ENCODE measurements at regions not wholly inside any gene's neighbourhood (a gene's known extent, or its start where the extent isn't known, plus 50 kb on each side); places are given as distances from the start of the nearest gene placed in this dataset.

DNA sequence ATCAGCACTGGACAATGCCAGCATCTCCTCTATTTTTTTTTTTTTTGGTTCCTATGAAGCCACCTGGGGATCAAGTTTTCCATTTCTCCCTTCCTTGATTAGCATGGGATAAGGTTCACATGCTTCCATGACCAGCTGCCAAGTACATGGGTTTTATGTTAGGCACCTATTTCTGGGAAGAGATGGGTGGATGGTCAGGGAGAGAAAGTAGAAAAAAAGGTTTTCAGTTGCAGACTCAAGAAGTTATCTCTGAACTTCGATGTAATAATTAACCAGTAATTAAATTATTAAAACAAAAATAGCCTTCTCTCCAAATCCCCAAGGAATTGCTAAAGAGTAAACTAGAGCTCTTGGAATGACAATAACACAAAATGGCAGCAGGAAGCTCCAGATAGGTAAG is 164.9 kb upstream of the MAF start:
- ATAC-seq (ENCODE audit: low read depth) (no peak), DNase-seq (no peak)
- no peaks in the 10 kb centered on the region for H3K9me3 Mint-ChIP-seq
- H3K4me3 Mint-ChIP-seq: no peak overlapping the region
- H3K4me1 Mint-ChIP-seq: peaks cover 24% of the 10 kb centered on the region
- TF ChIP-seq, protein P1, sequence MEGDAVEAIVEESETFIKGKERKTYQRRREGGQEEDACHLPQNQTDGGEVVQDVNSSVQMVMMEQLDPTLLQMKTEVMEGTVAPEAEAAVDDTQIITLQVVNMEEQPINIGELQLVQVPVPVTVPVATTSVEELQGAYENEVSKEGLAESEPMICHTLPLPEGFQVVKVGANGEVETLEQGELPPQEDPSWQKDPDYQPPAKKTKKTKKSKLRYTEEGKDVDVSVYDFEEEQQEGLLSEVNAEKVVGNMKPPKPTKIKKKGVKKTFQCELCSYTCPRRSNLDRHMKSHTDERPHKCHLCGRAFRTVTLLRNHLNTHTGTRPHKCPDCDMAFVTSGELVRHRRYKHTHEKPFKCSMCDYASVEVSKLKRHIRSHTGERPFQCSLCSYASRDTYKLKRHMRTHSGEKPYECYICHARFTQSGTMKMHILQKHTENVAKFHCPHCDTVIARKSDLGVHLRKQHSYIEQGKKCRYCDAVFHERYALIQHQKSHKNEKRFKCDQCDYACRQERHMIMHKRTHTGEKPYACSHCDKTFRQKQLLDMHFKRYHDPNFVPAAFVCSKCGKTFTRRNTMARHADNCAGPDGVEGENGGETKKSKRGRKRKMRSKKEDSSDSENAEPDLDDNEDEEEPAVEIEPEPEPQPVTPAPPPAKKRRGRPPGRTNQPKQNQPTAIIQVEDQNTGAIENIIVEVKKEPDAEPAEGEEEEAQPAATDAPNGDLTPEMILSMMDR (IDR thresholded peaks at IDR 0.05): no peak
- ChIA-PET POLR2A (no interaction called here), CTCF (interaction anchor here (0.7 kb wide), 1 partner anchor 920 kb away, joined by 3 read pairs; no protein-coding TSS in a partner anchor)
- H3K27me3 Mint-ChIP-seq: peaks cover 7% of the 10 kb centered on the region
- H3K27ac Mint-ChIP-seq: no peak overlapping the region
- intact Hi-C loops (cut with micrococcal nuclease): no loop called here
- no peaks in the 10 kb centered on the region for H3K36me3 Mint-ChIP-seq (ENCODE audit: low read depth)

DNA sequence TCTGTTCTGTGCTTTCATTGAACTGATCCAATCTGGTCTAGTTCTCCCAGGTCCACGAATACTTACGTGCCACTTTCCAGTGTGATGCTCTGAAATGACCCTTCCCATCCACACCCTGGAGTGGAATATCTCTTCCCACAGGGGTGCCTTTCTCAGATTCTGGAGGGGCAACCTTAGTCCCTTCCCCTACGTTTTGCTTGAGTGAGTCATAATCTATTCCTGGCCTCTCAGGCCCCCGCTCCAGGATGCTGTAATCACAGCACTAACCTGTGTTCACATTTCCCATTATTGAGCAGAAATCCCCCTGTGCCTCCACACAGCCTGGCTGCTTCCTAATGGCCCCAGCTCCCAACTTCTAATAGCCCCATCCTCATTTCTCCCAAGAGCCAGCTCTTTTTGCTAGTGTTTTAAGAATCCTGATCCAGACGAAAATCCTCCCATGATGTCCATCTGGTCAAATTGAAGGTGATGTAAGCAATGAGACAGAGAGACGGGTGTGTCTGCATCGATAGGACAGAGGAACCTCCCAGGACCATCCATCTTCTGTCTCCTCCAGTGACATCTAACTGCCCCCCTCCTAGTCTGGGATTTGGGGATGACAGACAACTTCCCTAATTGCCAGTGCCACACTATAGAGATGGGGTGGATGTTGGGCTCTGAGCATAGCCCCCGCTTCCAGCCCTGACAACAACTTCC is 164.0 kb upstream of the MAF start:
- ATAC-seq (ENCODE audit: low read depth): no peak
- intact Hi-C loops (cut with micrococcal nuclease): no loop called here
- H3K36me3 Mint-ChIP-seq (ENCODE audit: low read depth): no peaks in the 10 kb centered on the region
- TF ChIP-seq, protein P1 (IDR thresholded peaks at IDR 0.05): no peak
- peaks cover 4% of the 10 kb centered on the region for H3K27me3 Mint-ChIP-seq
- H3K4me3 Mint-ChIP-seq: no peak overlapping the region
- peaks cover 18% of the 10 kb centered on the region for H3K4me1 Mint-ChIP-seq
- no peak for DNase-seq
- no peak overlapping the region for H3K27ac Mint-ChIP-seq
- POLR2A ChIA-PET: no interaction called here
- H3K9me3 Mint-ChIP-seq: no peaks in the 10 kb centered on the region
- CTCF ChIA-PET: no interaction called here

DNA sequence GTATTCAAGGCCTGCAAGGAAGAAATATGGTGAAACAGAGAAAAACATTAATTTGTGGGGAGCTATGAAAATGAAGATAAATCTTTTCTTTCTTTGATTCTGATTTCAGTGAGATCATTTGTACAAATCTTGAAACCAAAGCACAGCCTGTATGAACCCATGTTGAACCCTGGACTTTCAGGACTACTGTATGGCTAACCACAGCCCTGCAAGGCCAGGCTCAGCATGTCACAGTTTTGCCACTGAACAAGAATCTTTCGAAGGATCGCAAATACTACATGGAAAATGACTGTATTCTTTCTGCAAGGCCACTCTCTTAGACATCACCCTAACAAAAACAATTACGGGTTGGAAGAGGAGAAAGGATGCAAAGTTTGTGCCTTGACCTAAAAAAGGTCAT is 161.7 kb upstream of the MAF start:
- Mint-ChIP-seq H3K4me3 (no peak overlapping the region), H3K27me3 (peaks cover 2% of the 10 kb centered on the region), H3K36me3 (ENCODE audit: low read depth) (no peaks in the 10 kb centered on the region), H3K9me3 (no peaks in the 10 kb centered on the region), H3K27ac (no peak overlapping the region), H3K4me1 (no peaks in the 10 kb centered on the region)
- ATAC-seq (ENCODE audit: low read depth) (no peak), DNase-seq (no peak)
- TF ChIP-seq, protein P1 (IDR thresholded peaks at IDR 0.05): no peak
- ChIA-PET CTCF (no interaction called here), POLR2A (no interaction called here)
- intact Hi-C loops (cut with micrococcal nuclease): no loop called here

DNA sequence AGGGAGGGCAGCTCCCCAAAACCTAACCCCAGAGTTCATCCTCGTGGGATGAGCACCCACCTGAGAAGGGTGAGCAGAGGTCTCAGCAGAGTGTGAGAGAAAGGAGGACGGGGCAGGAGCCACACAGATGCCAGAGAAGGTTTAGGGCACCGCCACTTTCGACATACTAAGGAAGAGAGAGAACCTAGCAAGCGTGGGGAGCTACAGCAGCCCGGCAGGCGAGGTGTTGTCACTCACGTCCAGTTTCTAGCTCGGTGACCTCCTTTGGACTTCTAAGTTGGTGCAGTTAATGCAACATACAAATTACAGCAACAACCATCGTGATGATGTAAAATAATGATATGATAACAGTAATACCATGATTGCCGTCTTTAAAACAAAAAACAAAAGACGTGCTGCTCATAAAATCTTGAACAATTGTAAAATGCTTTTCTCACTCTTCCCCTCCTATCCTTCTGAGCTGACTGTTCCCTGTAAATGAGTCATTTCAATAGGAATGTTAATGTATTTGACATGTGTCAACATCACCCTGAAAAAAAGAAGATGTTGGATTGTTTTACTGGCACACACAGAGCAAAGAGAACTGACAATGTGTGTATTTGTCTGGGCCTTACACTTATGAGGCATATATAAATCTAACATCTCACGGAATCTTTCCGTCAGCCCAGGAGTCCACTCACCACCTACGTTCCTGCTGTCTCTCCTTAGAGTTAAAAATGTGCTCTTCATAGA is 158.2 kb upstream of the MAF start:
- no peak overlapping the region for H3K4me3 Mint-ChIP-seq
- no peak for ATAC-seq (ENCODE audit: low read depth)
- H3K27me3 Mint-ChIP-seq: no peaks in the 10 kb centered on the region
- no peaks in the 10 kb centered on the region for H3K9me3 Mint-ChIP-seq
- intact Hi-C loops (cut with micrococcal nuclease): no loop called here
- ChIA-PET CTCF (no interaction called here), POLR2A (no interaction called here)
- H3K4me1 Mint-ChIP-seq: no peaks in the 10 kb centered on the region
- no peaks in the 10 kb centered on the region for H3K36me3 Mint-ChIP-seq (ENCODE audit: low read depth)
- TF ChIP-seq, protein P1 (IDR thresholded peaks at IDR 0.05): no peak
- no peak for DNase-seq
- no peak overlapping the region for H3K27ac Mint-ChIP-seq

DNA sequence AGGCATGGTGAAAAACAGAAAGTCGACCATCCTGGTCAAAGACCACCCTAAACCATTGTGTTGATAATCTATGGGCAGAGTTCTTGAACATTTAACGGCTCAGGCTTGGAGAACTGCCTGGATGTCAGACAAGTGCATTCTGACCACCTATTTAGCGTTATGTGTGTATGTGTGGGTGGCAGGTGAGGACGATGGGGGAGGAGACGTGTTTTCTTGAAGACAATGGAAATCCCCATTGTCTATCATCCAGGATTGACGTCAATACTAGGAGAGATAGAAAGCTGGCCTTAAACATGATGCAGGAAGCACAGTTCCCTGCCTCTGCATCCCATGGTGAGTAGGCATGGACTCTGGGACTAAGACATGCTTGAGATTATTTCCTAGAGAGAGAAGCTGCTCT is 157.4 kb upstream of the MAF start:
- intact Hi-C loops (cut with micrococcal nuclease): no loop called here
- ChIA-PET POLR2A (no interaction called here), CTCF (no interaction called here)
- ATAC-seq (ENCODE audit: low read depth) (no peak), DNase-seq (no peak)
- no peak overlapping the region for H3K27ac Mint-ChIP-seq
- TF ChIP-seq, protein P1 (IDR thresholded peaks at IDR 0.05): no peak
- H3K4me3 Mint-ChIP-seq: no peak overlapping the region
- H3K4me1 Mint-ChIP-seq: no peaks in the 10 kb centered on the region
- H3K36me3 Mint-ChIP-seq (ENCODE audit: low read depth): no peaks in the 10 kb centered on the region
- H3K9me3 Mint-ChIP-seq: no peaks in the 10 kb centered on the region
- no peaks in the 10 kb centered on the region for H3K27me3 Mint-ChIP-seq
